ENCODE measurements at regions not wholly inside any gene's neighbourhood (a gene's known extent, or its start where the extent isn't known, plus 50 kb on each side); places are given as distances from the start of the nearest gene placed in this dataset.

DNA sequence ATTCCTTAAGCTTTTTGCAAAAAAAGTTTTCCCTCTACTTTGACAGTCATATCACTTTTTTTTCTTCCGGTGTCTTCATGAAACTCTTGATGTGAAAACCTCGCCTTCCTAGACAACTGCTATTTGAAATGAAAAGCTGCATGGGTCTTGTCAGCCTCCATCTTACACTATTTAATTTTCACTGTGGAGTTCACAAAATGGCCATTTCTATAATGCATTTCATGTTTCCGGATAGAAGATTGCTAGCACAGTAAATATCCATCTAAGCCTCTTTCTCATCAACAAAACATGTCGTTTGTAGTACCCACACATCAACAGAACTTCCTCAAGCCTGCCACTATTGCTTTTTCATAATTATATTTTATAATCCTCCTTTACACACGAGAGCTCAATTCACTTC is 204.9 kb upstream of the ID4 start:
- no peak for TF ChIP-seq POLR2A (IDR thresholded peaks at IDR 0.05; ENCODE audit: low read depth)
- TF ChIP-seq, protein P1, sequence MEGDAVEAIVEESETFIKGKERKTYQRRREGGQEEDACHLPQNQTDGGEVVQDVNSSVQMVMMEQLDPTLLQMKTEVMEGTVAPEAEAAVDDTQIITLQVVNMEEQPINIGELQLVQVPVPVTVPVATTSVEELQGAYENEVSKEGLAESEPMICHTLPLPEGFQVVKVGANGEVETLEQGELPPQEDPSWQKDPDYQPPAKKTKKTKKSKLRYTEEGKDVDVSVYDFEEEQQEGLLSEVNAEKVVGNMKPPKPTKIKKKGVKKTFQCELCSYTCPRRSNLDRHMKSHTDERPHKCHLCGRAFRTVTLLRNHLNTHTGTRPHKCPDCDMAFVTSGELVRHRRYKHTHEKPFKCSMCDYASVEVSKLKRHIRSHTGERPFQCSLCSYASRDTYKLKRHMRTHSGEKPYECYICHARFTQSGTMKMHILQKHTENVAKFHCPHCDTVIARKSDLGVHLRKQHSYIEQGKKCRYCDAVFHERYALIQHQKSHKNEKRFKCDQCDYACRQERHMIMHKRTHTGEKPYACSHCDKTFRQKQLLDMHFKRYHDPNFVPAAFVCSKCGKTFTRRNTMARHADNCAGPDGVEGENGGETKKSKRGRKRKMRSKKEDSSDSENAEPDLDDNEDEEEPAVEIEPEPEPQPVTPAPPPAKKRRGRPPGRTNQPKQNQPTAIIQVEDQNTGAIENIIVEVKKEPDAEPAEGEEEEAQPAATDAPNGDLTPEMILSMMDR (IDR thresholded peaks at IDR 0.05) = no peak
- no peak for TF ChIP-seq POLR2AphosphoS5 (IDR thresholded peaks at IDR 0.05)

All from esophagus muscularis mucosa (tissue), 3 donors.